ENCODE measurements at regions not wholly inside any gene's neighbourhood (a gene's known extent, or its start where the extent isn't known, plus 50 kb on each side); places are given as distances from the start of the nearest gene placed in this dataset.

DNA sequence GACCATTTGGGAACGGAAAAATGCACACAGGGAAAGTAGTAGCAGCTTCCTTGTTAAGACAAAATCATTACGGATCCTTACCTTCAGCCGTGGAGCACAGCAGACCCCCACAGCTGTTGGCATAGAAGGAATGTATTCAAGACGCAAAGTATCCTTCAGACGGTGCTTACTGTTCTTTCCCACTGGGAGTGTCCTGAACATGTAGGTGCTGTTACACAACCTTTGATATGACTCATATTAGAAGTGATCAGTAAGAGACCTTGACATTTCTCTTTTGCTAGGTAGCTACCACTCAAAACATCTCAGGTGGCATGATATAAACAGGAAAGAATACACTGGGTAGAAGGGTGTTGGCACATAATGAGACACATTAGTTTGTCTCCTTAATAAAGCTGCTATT, 154.0 kb upstream of the FMR1 start:
- TF ChIP-seq EGR1 (IDR thresholded peaks at IDR 0.05): no peak
- no peak for TF ChIP-seq TAF1 (IDR thresholded peaks at IDR 0.05; ENCODE audit: low read depth)
- TF ChIP-seq, protein P1, sequence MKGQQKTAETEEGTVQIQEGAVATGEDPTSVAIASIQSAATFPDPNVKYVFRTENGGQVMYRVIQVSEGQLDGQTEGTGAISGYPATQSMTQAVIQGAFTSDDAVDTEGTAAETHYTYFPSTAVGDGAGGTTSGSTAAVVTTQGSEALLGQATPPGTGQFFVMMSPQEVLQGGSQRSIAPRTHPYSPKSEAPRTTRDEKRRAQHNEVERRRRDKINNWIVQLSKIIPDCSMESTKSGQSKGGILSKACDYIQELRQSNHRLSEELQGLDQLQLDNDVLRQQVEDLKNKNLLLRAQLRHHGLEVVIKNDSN (IDR thresholded peaks at IDR 0.05): no peak
- no peak for TF ChIP-seq CEBPB (IDR thresholded peaks at IDR 0.05)
- no peak for TF ChIP-seq RAD21 (IDR thresholded peaks at IDR 0.05; ENCODE audit: low read depth)
- no peak for TF ChIP-seq NFIC (IDR thresholded peaks at IDR 0.05)
- no peak for TF ChIP-seq CREB1 (IDR thresholded peaks at IDR 0.05; ENCODE audit: low read depth)
- no peak for TF ChIP-seq EP300 (IDR thresholded peaks at IDR 0.05; ENCODE audit: borderline replicate concordance)
- TF ChIP-seq TCF12 (IDR thresholded peaks at IDR 0.05; ENCODE audit: low read depth): no peak
- TF ChIP-seq YY1 (IDR thresholded peaks at IDR 0.05; ENCODE audit: low read depth): no peak
- TF ChIP-seq, protein P2, sequence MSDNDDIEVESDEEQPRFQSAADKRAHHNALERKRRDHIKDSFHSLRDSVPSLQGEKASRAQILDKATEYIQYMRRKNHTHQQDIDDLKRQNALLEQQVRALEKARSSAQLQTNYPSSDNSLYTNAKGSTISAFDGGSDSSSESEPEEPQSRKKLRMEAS (IDR thresholded peaks at IDR 0.05): no peak
- TF ChIP-seq, protein P3, sequence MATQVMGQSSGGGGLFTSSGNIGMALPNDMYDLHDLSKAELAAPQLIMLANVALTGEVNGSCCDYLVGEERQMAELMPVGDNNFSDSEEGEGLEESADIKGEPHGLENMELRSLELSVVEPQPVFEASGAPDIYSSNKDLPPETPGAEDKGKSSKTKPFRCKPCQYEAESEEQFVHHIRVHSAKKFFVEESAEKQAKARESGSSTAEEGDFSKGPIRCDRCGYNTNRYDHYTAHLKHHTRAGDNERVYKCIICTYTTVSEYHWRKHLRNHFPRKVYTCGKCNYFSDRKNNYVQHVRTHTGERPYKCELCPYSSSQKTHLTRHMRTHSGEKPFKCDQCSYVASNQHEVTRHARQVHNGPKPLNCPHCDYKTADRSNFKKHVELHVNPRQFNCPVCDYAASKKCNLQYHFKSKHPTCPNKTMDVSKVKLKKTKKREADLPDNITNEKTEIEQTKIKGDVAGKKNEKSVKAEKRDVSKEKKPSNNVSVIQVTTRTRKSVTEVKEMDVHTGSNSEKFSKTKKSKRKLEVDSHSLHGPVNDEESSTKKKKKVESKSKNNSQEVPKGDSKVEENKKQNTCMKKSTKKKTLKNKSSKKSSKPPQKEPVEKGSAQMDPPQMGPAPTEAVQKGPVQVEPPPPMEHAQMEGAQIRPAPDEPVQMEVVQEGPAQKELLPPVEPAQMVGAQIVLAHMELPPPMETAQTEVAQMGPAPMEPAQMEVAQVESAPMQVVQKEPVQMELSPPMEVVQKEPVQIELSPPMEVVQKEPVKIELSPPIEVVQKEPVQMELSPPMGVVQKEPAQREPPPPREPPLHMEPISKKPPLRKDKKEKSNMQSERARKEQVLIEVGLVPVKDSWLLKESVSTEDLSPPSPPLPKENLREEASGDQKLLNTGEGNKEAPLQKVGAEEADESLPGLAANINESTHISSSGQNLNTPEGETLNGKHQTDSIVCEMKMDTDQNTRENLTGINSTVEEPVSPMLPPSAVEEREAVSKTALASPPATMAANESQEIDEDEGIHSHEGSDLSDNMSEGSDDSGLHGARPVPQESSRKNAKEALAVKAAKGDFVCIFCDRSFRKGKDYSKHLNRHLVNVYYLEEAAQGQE (IDR thresholded peaks at IDR 0.05; ENCODE audit: low read depth): no peak
- no peak for TF ChIP-seq ZBTB7A (IDR thresholded peaks at IDR 0.05; ENCODE audit: low read depth)
- TF ChIP-seq FOXM1 (IDR thresholded peaks at IDR 0.05; ENCODE audit: borderline replicate concordance, low read depth): no peak
- no peak for TF ChIP-seq TEAD4 (IDR thresholded peaks at IDR 0.05)

DNA sequence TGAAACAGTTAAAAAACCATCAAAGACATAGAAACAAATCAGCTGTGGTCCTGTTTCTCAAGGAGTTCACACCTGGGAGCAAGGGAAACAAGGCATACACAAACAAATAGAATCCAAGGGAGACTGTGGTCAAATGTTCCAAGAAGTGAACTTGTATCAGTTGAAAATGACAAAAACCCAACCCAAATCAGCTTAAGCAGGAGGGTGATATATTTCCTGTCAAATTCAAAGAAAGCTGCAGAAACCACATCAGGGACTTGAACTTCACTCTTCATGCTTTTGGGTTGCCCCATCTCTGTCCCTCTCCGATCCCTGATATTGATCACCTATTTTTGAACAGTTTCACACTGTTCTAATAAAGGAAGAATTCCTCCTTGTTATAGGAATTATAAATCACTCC, 148.6 kb upstream of the FMR1 start:
- TF ChIP-seq CEBPB (IDR thresholded peaks at IDR 0.05): no peak
- TF ChIP-seq TEAD4 (IDR thresholded peaks at IDR 0.05): no peak
- TF ChIP-seq EP300 (IDR thresholded peaks at IDR 0.05; ENCODE audit: borderline replicate concordance): no peak
- no peak for TF ChIP-seq TCF12 (IDR thresholded peaks at IDR 0.05; ENCODE audit: low read depth)
- TF ChIP-seq TAF1 (IDR thresholded peaks at IDR 0.05; ENCODE audit: low read depth): no peak
- no peak for TF ChIP-seq FOXM1 (IDR thresholded peaks at IDR 0.05; ENCODE audit: borderline replicate concordance, low read depth)
- no peak for TF ChIP-seq NFIC (IDR thresholded peaks at IDR 0.05)
- TF ChIP-seq, protein P2 (IDR thresholded peaks at IDR 0.05): no peak
- TF ChIP-seq YY1 (IDR thresholded peaks at IDR 0.05; ENCODE audit: low read depth): no peak
- TF ChIP-seq, protein P1 (IDR thresholded peaks at IDR 0.05): no peak
- TF ChIP-seq ZBTB7A (IDR thresholded peaks at IDR 0.05; ENCODE audit: low read depth): no peak
- TF ChIP-seq CREB1 (IDR thresholded peaks at IDR 0.05; ENCODE audit: low read depth): no peak
- TF ChIP-seq RAD21 (IDR thresholded peaks at IDR 0.05; ENCODE audit: low read depth): no peak
- no peak for TF ChIP-seq EGR1 (IDR thresholded peaks at IDR 0.05)
- TF ChIP-seq, protein P3 (IDR thresholded peaks at IDR 0.05; ENCODE audit: low read depth): no peak

DNA sequence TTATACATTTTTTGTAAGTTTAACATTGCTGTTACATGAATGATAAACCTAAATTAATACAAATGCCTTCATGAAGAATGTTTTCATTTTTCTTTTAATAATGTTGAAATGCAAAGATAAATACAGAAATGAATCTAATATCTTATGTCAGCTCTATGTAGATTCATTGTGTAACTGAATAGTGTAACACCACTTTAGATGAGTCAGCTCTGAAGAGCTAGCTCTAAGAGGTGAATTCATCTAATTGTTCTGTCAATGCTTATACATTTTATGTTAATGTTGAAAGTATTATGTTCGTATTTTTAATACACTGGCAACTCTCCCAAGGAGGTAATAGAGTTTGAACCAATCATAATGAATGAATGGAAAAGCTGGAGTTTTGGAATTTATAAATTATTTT, 146.9 kb upstream of the FMR1 start:
- TF ChIP-seq CEBPB (IDR thresholded peaks at IDR 0.05): no peak

DNA sequence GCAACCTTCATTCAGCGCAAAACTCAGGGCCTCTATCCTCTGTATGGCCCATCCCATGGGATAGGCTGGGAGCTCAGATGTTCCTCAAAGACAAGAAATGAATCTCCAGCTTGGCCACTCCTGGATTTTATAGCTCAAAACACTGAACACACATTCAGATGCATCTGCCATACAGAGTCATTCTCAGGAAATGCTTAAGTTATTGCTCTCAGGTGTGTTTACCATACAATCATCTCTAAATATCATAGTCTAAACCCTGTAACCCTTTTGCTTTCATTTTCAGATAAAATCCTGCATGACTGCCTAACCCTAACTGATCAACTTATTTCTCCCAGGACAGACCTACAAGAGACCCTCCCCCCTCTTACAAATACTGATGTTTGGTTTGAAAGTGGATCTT, 140.9 kb upstream of the FMR1 start:
- TF ChIP-seq RAD21 (IDR thresholded peaks at IDR 0.05; ENCODE audit: low read depth) (no peak), NFIC (IDR thresholded peaks at IDR 0.05) (no peak), EGR1 (IDR thresholded peaks at IDR 0.05) (no peak), TEAD4 (IDR thresholded peaks at IDR 0.05) (no peak), CREB1 (IDR thresholded peaks at IDR 0.05; ENCODE audit: low read depth) (no peak)

DNA sequence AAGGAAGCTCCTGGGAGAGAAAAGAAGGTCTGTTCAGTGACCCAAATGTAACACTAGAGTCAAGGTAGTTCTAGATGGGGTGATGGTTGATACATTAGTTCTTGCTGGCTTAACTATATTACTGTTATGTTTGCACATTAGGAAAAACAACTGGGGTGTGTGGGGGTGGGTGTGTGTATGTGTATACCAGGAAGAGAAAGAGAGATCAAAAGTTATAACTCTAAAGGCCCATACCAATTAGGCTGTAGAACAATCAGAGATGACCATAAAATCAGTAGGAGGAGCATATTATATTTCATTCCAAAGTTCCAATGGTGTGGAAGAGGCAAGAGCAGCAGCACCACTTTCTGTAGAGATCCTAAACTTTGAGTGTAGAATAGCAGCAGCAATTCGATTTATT, 134.7 kb upstream of the FMR1 start:
- TF ChIP-seq, protein P2 (IDR thresholded peaks at IDR 0.05): no peak

DNA sequence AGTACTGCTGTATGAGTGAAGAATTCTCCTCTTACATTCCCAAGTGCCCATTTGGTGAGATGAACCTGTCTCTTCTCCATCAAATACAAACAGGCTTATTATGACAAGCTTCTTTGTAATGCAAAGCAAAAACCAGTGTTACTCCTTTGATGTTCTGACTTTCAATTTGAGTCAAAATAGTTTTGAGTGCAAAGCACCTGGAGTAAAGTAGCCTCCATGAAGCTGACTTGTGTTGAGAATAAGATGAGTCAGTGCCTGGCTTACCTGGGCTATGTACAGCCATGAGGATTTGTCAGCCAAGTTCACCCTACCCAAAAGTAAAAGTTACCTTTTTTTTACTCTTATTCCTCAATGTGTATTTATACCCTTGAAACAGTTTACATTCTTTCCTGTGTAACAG, 132.5 kb upstream of the FMR1 start:
- TF ChIP-seq FOXM1 (IDR thresholded peaks at IDR 0.05; ENCODE audit: borderline replicate concordance, low read depth) (no peak), YY1 (IDR thresholded peaks at IDR 0.05; ENCODE audit: low read depth) (no peak), NFIC (IDR thresholded peaks at IDR 0.05) (no peak)

DNA sequence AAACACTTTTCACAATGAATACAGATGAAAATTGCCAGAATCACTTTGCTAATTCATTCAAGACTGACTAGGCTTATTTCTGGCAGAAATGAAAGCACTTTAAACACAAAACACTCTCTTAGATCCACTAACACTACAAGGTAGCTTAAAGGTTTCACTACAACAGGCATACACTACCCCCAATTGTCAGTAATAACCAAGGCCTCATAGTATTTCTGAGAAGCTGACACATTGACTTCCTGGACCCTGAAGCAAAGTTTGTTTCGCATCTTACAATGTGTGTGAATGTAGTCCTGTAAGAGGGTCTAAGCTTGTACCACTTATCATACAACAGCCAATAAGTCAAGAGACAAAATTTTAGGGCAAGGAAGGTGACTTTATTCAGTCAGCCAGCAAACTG, 129.9 kb upstream of the FMR1 start:
- TF ChIP-seq NFIC (IDR thresholded peaks at IDR 0.05) (no peak), RAD21 (IDR thresholded peaks at IDR 0.05; ENCODE audit: low read depth) (no peak)
